ENCODE measurements at regions not wholly inside any gene's neighbourhood (a gene's known extent, or its start where the extent isn't known, plus 50 kb on each side); places are given as distances from the start of the nearest gene placed in this dataset.

- intact Hi-C loops (cut with DNase I; ENCODE audit: low total_unique reads) = no loop called here
- H3K36me3 ChIP-seq = no peaks in the 10 kb centered on the region
- H3K27me3 ChIP-seq (replicated peaks in 1 of 7) = peaks cover 0 to 15% (median 0%) of the 10 kb centered on the region in 7 donors
- no peak overlapping the region for H3K27ac ChIP-seq
- H3K9me3 ChIP-seq = no peaks in the 10 kb centered on the region
- DNase-seq = no peak
- no peak for TF ChIP-seq CTCF (IDR thresholded peaks at IDR 0.05 in 8 of 11, conservative IDR thresholded peaks at IDR 0.05 in 3 of 11)
- no peak for TF ChIP-seq POLR2AphosphoS5 (IDR thresholded peaks at IDR 0.05)
- no peak for TF ChIP-seq POLR2A (IDR thresholded peaks at IDR 0.05)
- 74 to 83% (median 78%) methylated on average over 2 of the region's 2 CpGs for WGBS, 5 donors
- no peaks in the 10 kb centered on the region for H3K4me1 ChIP-seq
- no peak overlapping the region for H3K4me3 ChIP-seq
Measured at GRCh38 chr20:4344670-4345069, 95.6 kb upstream of the ADRA1D start.

GRCh38 chr20:4342609-4343008 lies 93.5 kb upstream of the ADRA1D start:
- Histone ChIP-seq H3K27ac (no peak overlapping the region), H3K27me3 (replicated peaks in 1 of 7) (peaks cover 0 to 15% (median 0%) of the 10 kb centered on the region in 7 donors), H3K4me3 (no peak overlapping the region), H3K36me3 (no peaks in the 10 kb centered on the region), H3K4me1 (no peaks in the 10 kb centered on the region), H3K9me3 (no peaks in the 10 kb centered on the region)
- WGBS, 5 donors = 24 to 47% (median 36%) methylated on average over 2 of the region's 2 CpGs
- DNase-seq = no peak
- intact Hi-C loops (cut with DNase I; ENCODE audit: low total_unique reads) = no loop called here
- no peak for TF ChIP-seq CTCF (IDR thresholded peaks at IDR 0.05 in 8 of 11, conservative IDR thresholded peaks at IDR 0.05 in 3 of 11)
- TF ChIP-seq POLR2A (IDR thresholded peaks at IDR 0.05) = no peak
- TF ChIP-seq POLR2AphosphoS5 (IDR thresholded peaks at IDR 0.05) = no peak

GRCh38 chr20:4341804-4342485 lies 92.9 kb upstream of the ADRA1D start:
- Histone ChIP-seq H3K27ac (no peak overlapping the region), H3K36me3 (no peaks in the 10 kb centered on the region), H3K9me3 (no peaks in the 10 kb centered on the region), H3K27me3 (replicated peaks in 1 of 7) (peaks cover 0 to 15% (median 0%) of the 10 kb centered on the region in 7 donors), H3K4me3 (no peak overlapping the region), H3K4me1 (no peaks in the 10 kb centered on the region)
- WGBS, 5 donors = 48 to 54% (median 51%) methylated on average over 6 of the region's 6 CpGs
- no peak for TF ChIP-seq POLR2A (IDR thresholded peaks at IDR 0.05)
- TF ChIP-seq CTCF (IDR thresholded peaks at IDR 0.05 in 8 of 11, conservative IDR thresholded peaks at IDR 0.05 in 3 of 11) = no peak
- no peak for TF ChIP-seq POLR2AphosphoS5 (IDR thresholded peaks at IDR 0.05)
- DNase-seq = no peak
- intact Hi-C loops (cut with DNase I; ENCODE audit: low total_unique reads) = no loop called here

- TF ChIP-seq POLR2AphosphoS5 (IDR thresholded peaks at IDR 0.05) (no peak), CTCF (IDR thresholded peaks at IDR 0.05 in 8 of 11, conservative IDR thresholded peaks at IDR 0.05 in 3 of 11) (no peak), POLR2A (IDR thresholded peaks at IDR 0.05) (no peak)
- no peak for DNase-seq
- intact Hi-C loops (cut with DNase I; ENCODE audit: low total_unique reads) = no loop called here
- 61 to 80% (median 67%) methylated on average over 1 of the region's 1 CpG for WGBS, 5 donors
- H3K4me1 ChIP-seq = no peaks in the 10 kb centered on the region
- H3K27ac ChIP-seq = no peak overlapping the region
- H3K9me3 ChIP-seq = no peaks in the 10 kb centered on the region
- no peak overlapping the region for H3K4me3 ChIP-seq
- no peaks in the 10 kb centered on the region for H3K36me3 ChIP-seq
- peaks cover 0 to 20% (median 0%) of the 10 kb centered on the region in 7 donors for H3K27me3 ChIP-seq (replicated peaks in 1 of 7)
Measured at GRCh38 chr20:4335722-4336121, 86.6 kb upstream of the ADRA1D start.
